ENCODE measurements at regions not wholly inside any gene's neighbourhood (a gene's known extent, or its start where the extent isn't known, plus 50 kb on each side); places are given as distances from the start of the nearest gene placed in this dataset.

- no peak for DNase-seq
Measured at GRCh38 chr7:32428546-32428945, 61.6 kb downstream of the LSM5 start.

- DNase-seq: peak; percentile 65
Measured at GRCh38 chr7:32427769-32428291, 62.4 kb downstream of the LSM5 start.

- no peak for DNase-seq
Measured at GRCh38 chr7:32416846-32417245, 73.3 kb downstream of the LSM5 start.

GRCh38 chr7:32415936-32416335 is 74.2 kb downstream of the LSM5 start:
- no peak for DNase-seq

- no peak for DNase-seq
Measured at GRCh38 chr7:32415519-32415918, 74.7 kb downstream of the LSM5 start.

GRCh38 chr7:32412471-32412870 is 77.7 kb downstream of the LSM5 start:
- DNase-seq: no peak

GRCh38 chr7:32410545-32410944 is 79.6 kb downstream of the LSM5 start:
- DNase-seq: no peak

- no peak for DNase-seq
Measured at GRCh38 chr7:32406386-32406785, 83.8 kb downstream of the LSM5 start.

- DNase-seq: no peak
Measured at GRCh38 chr7:32403463-32404229, 86.5 kb downstream of the LSM5 start.

GRCh38 chr7:32400676-32401075 is 89.5 kb downstream of the LSM5 start:
- DNase-seq: no peak

GRCh38 chr7:32399311-32399710 is 90.9 kb downstream of the LSM5 start:
- DNase-seq: no peak

- no peak for DNase-seq
Measured at GRCh38 chr7:32395168-32395567, 95.0 kb downstream of the LSM5 start.

GRCh38 chr7:32393861-32394260 is 96.3 kb downstream of the LSM5 start:
- DNase-seq: no peak

- DNase-seq: no peak
Measured at GRCh38 chr7:32390210-32390609, 100.0 kb downstream of the LSM5 start.

GRCh38 chr7:32385316-32385956 is 104.7 kb downstream of the LSM5 start:
- no peak for DNase-seq

- no peak for DNase-seq
Measured at GRCh38 chr7:32381024-32381601, 109.1 kb downstream of the LSM5 start.

GRCh38 chr7:32379510-32380112 is 110.6 kb downstream of the LSM5 start:
- no peak for DNase-seq

- no peak for DNase-seq
Measured at GRCh38 chr7:32378988-32379387, 111.2 kb downstream of the LSM5 start.

GRCh38 chr7:32364581-32364980 is 125.6 kb downstream of the LSM5 start:
- no peak for DNase-seq

- DNase-seq: no peak
Measured at GRCh38 chr7:32360127-32360526, 130.1 kb downstream of the LSM5 start.

- DNase-seq: no peak
Measured at GRCh38 chr7:32357535-32358277, 132.5 kb downstream of the LSM5 start.

- no peak for DNase-seq
Measured at GRCh38 chr7:32347244-32347828, 142.8 kb downstream of the LSM5 start.

Data from left hindlimb (tissue), 1 donor.